ENCODE measurements at regions not wholly inside any gene's neighbourhood (a gene's known extent, or its start where the extent isn't known, plus 50 kb on each side); places are given as distances from the start of the nearest gene placed in this dataset.
"Not testable (repeated sequence)": the region's sequence is repeated elsewhere in the genome, so short reads cannot be mapped to it uniquely, and the experiment has no call there.

- DNase-seq: no peak
Observed at GRCh38 chr2:16247326-16248122, 307.2 kb downstream of the MYCN start.

- DNase-seq: no peak
Observed at GRCh38 chr2:16246911-16247310, 306.6 kb downstream of the MYCN start.

- no peak for DNase-seq
Observed at GRCh38 chr2:16246281-16246850, 306.0 kb downstream of the MYCN start.

GRCh38 chr2:16245481-16246054, 305.2 kb downstream of the MYCN start:
- no peak for DNase-seq

GRCh38 chr2:16244966-16245320, 304.6 kb downstream of the MYCN start:
- DNase-seq: no peak

GRCh38 chr2:16244153-16244965, 304.0 kb downstream of the MYCN start:
- DNase-seq: no peak

GRCh38 chr2:16243411-16243996, 303.2 kb downstream of the MYCN start:
- DNase-seq: no peak

- no peak for DNase-seq
Observed at GRCh38 chr2:16242906-16243305, 302.6 kb downstream of the MYCN start.

- no peak for DNase-seq
Observed at GRCh38 chr2:16241166-16242160, 301.1 kb downstream of the MYCN start.

GRCh38 chr2:16240402-16240801, 300.1 kb downstream of the MYCN start:
- no peak for DNase-seq

- DNase-seq: no peak
Observed at GRCh38 chr2:16239296-16239850, 299.0 kb downstream of the MYCN start.

- no peak for DNase-seq
Observed at GRCh38 chr2:16238786-16239185, 298.4 kb downstream of the MYCN start.

GRCh38 chr2:16238001-16238761, 297.8 kb downstream of the MYCN start:
- no peak for DNase-seq

- no peak for DNase-seq
Observed at GRCh38 chr2:16235747-16236146, 295.4 kb downstream of the MYCN start.

- DNase-seq: not testable (repeated sequence)
Observed at GRCh38 chr2:16235291-16235690, 294.9 kb downstream of the MYCN start.

- no peak for DNase-seq
Observed at GRCh38 chr2:16228951-16229350, 288.6 kb downstream of the MYCN start.

- no peak for DNase-seq
Observed at GRCh38 chr2:16228471-16228870, 288.1 kb downstream of the MYCN start.

- DNase-seq: no peak
Observed at GRCh38 chr2:16227811-16228462, 287.6 kb downstream of the MYCN start.

GRCh38 chr2:16226943-16227664, 286.8 kb downstream of the MYCN start:
- no peak for DNase-seq

- DNase-seq: no peak
Observed at GRCh38 chr2:16226381-16226780, 286.0 kb downstream of the MYCN start.
